ENCODE measurements at regions not wholly inside any gene's neighbourhood (a gene's known extent, or its start where the extent isn't known, plus 50 kb on each side); places are given as distances from the start of the nearest gene placed in this dataset.

GRCh38 chr13:78499802-78500201 lies 103.5 kb downstream of the POU4F1 start:
- no peak for TF ChIP-seq EZH2 (IDR thresholded peaks at IDR 0.05; ENCODE audit: insufficient read depth, poor library complexity, severe bottlenecking)
- TF ChIP-seq EZH2phosphoT487 (IDR thresholded peaks at IDR 0.05; ENCODE audit: insufficient read depth, low read depth) = no peak

Data from GM23248 (cell line).